22Rv1 (cell line): ENCODE measurements at regions not wholly inside any gene's neighbourhood (a gene's known extent, or its start where the extent isn't known, plus 50 kb on each side); places are given as distances from the start of the nearest gene placed in this dataset.

Experiments used
- H3K27ac ChIP-seq: fragments of 450-650 bp; 2 replicates; pipeline ENCODE4 v1.5.1; 2017
- CTCF ChIP-seq: fragments of 450-650 bp; IDR thresholded peaks from 2 replicates; pipeline ENCODE4 v1.5.1; 2017; ENCODE audit warnings: mild to moderate bottlenecking
- ZFX ChIP-seq: fragments of 450-650 bp; IDR thresholded peaks from 2 replicates; pipeline ENCODE4 v1.6.1; 2017; ENCODE audit warnings: antibody characterized with exemption, borderline replicate concordance

DNA sequence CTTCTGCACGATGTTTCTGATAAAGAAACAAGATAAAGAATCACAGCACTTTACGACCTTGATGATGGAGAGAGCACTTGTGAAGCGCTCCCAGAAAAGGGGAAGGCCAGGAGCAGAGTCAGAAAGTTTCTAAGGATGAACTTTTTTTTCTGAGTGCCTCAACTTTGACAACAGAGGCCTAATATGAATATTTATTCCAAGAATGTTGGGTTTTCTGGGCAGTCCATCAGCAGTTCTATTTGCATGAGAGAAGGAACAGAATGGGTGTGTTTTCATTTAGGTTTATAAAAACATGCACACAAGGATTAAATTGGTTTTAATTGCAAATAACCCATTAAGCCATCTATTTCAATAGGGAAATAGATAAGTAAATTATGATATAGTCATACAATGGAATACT, 204.9 kb downstream of the SIM1 start:
- H3K27ac ChIP-seq, result no peak overlapping the region
- no peak for TF ChIP-seq CTCF
- no peak for TF ChIP-seq ZFX

- H3K27ac ChIP-seq, result no peak overlapping the region
- no peak for TF ChIP-seq CTCF
- TF ChIP-seq ZFX, result no peak
These were observed 206.0 kb downstream of the SIM1 start for GRCh38 chr6:100258752-100259151.

DNA sequence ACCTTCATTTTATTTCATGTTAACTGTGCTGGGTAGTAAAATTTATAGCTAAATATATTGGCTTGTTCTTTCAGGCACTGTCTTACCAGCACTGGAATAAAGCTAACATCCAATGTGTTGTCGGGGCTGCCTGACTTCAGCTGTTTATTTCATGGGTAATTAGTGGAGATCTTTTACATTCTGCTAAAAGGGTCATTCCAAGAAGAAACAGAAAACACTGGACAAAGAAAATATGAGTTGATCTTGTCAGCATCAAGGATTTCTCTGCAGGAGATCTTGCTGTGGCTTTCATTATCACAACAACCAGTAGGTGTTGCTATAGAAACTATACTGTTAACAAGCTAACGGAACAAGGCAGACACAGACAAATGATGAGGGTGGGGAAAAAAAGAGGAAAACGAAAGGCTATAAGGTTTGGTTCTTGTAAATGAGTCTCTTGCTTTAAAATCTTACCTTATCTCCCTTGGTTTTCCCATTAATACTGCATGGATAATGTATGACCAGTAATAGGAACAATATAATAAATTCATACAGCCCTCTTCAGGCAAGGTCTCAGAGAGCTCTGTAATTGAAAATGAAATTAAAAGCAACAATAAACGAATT, 206.8 kb downstream of the SIM1 start:
- H3K27ac ChIP-seq, result no peak overlapping the region
- TF ChIP-seq ZFX (no peak), CTCF (peak; percentile 26; the same call in 1 of the 2 replicates)

- TF ChIP-seq CTCF (no peak), ZFX (no peak)
- no peak overlapping the region for H3K27ac ChIP-seq
These were observed 209.0 kb downstream of the SIM1 start for GRCh38 chr6:100255701-100256100.

DNA sequence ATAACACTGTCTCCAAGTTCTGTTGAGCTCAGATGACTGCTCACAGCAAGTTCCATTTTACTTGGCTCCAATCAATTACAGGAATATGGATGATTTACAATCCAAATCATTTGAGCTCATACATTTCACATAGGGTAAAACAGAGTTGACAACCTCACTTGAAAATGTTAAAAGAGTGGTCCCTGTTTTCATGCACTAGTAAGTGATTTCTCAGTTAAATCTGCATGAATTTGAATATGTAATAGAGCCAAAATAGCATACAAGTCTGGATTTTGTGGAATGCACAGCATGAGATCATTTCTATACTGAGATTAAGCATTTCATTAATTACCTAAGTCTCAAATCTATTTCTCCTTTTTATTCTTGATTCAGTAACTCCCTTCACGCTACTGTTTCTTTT, 217.6 kb downstream of the SIM1 start:
- H3K27ac ChIP-seq, result no peak overlapping the region
- TF ChIP-seq ZFX (no peak), CTCF (no peak)

GRCh38 chr6:100246206-100246605, 218.5 kb downstream of the SIM1 start:
- no peak for TF ChIP-seq CTCF
- no peak for TF ChIP-seq ZFX
- no peak overlapping the region for H3K27ac ChIP-seq

DNA sequence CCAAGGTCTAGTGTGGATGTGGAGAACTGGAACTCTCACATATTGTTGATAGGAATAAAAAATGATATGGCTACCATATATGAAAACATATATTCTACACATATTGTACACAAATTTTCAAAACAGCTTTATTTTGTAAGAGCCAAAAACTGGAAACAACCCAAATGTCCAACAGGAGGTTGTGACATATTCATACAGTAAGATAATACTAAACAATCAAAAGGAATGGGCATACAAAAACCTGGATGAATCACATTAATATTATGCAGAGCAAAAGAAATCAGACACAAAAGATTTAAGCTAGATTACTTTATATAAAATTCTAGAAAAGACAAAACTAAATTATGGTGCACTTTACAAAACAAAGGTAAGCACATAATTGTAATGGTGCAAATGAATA, 223.9 kb downstream of the SIM1 start:
- TF ChIP-seq CTCF, result no peak
- TF ChIP-seq ZFX, result no peak
- no peak overlapping the region for H3K27ac ChIP-seq
